C4-2B (cell line): ENCODE measurements at regions not wholly inside any gene's neighbourhood (a gene's known extent, or its start where the extent isn't known, plus 50 kb on each side); places are given as distances from the start of the nearest gene placed in this dataset.

Experiments used
- ZFX ChIP-seq: fragments of 450-650 bp; IDR thresholded peaks from 2 replicates; pipeline ENCODE4 v1.6.1; 2017
- TF ChIP-seq, protein P1 (sequence below): fragments of 450-650 bp; conservative IDR thresholded peaks from 2 replicates; pipeline ENCODE4 v1.5.1; 2017; ENCODE audit warnings: mild to moderate bottlenecking

DNA sequence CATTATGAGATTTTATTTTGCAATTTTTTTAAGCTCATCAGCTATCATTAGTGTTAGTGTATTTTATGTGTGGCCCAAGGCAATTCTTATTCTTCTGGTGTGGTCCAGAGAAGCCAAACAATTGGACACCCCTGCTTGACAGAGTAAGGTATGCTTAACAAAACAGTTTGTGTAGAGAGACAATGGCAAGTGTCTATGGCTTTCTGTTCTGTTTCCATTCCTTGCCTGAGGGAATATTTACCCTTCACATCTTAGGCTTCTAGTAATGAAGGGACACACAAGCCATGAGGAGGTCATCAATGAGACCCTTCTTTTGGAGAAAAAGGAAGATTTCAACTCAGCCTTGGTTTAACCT lies 1278.4 kb upstream of the TENM4 start:
- TF ChIP-seq, protein P1, sequence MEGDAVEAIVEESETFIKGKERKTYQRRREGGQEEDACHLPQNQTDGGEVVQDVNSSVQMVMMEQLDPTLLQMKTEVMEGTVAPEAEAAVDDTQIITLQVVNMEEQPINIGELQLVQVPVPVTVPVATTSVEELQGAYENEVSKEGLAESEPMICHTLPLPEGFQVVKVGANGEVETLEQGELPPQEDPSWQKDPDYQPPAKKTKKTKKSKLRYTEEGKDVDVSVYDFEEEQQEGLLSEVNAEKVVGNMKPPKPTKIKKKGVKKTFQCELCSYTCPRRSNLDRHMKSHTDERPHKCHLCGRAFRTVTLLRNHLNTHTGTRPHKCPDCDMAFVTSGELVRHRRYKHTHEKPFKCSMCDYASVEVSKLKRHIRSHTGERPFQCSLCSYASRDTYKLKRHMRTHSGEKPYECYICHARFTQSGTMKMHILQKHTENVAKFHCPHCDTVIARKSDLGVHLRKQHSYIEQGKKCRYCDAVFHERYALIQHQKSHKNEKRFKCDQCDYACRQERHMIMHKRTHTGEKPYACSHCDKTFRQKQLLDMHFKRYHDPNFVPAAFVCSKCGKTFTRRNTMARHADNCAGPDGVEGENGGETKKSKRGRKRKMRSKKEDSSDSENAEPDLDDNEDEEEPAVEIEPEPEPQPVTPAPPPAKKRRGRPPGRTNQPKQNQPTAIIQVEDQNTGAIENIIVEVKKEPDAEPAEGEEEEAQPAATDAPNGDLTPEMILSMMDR, result no peak
- no peak for TF ChIP-seq ZFX
